SU-DHL-6 (cell line): ENCODE measurements at regions not wholly inside any gene's neighbourhood (a gene's known extent, or its start where the extent isn't known, plus 50 kb on each side); places are given as distances from the start of the nearest gene placed in this dataset.

Source experiments
- EZH2phosphoT487 ChIP-seq: fragments of 200-600 bp; sonication (generic), shearing (Covaris generic); conservative IDR thresholded peaks from 2 replicates; pipeline ENCODE4 v1.6.1; 2018; ENCODE audit warnings: mild to moderate bottlenecking, antibody characterized with exemption, low read length, moderate library complexity, mixed read lengths
- TF ChIP-seq, protein P1 (sequence below): fragments of 200-600 bp; sonication (generic); IDR thresholded peaks from one replicate; pipeline ENCODE4 v1.5.1; 2017; ENCODE audit warnings: antibody characterized with exemption, mild to moderate bottlenecking, low read length, moderate library complexity; ENCODE audit not compliant: insufficient read depth, poor library complexity, severe bottlenecking

DNA sequence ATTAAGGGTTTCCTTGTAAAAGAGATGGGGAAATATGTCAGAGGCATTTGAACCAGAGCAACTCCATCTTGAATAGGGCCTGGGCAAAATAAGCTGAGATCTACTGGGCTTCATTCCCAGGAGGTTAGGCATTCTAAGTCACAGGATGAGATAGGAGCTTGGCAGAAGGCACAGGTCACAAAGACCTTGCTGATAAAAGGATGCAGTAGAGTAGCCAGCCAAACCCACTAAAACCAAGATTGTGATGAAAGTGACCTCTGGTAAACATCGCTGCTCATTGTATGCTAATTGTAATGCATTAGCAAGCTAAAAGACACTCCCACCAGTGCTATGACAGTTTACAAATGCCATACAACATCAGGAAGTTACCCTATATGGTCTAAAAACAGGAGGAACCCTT, 1390.3 kb downstream of the RAPGEF2 start:
- TF ChIP-seq, protein P1, sequence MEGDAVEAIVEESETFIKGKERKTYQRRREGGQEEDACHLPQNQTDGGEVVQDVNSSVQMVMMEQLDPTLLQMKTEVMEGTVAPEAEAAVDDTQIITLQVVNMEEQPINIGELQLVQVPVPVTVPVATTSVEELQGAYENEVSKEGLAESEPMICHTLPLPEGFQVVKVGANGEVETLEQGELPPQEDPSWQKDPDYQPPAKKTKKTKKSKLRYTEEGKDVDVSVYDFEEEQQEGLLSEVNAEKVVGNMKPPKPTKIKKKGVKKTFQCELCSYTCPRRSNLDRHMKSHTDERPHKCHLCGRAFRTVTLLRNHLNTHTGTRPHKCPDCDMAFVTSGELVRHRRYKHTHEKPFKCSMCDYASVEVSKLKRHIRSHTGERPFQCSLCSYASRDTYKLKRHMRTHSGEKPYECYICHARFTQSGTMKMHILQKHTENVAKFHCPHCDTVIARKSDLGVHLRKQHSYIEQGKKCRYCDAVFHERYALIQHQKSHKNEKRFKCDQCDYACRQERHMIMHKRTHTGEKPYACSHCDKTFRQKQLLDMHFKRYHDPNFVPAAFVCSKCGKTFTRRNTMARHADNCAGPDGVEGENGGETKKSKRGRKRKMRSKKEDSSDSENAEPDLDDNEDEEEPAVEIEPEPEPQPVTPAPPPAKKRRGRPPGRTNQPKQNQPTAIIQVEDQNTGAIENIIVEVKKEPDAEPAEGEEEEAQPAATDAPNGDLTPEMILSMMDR, result no peak
- no peak for TF ChIP-seq EZH2phosphoT487
